Frontal cortex (tissue), 3 donors: ENCODE measurements at regions not wholly inside any gene's neighbourhood (a gene's known extent, or its start where the extent isn't known, plus 50 kb on each side); places are given as distances from the start of the nearest gene placed in this dataset.
A peak's percentile ranks its signal among the peaks of the same experiment; 100 is the strongest.

ENCODE experiments used
- DNase-seq, 2 donors: peaks; one replicate each; pipeline ENCODE4 v3.0.0; 2012; ENCODE audit warnings: low spot score in 2 of 2
- FAIRE-seq: peaks from 2 replicates; lab custom pipeline; 2012; peaks lifted over from hg19 to GRCh38; lab: Jason Lieb, UNC
- donor health status: control.
- donor health status: control.
- donor health status: control.

DNA sequence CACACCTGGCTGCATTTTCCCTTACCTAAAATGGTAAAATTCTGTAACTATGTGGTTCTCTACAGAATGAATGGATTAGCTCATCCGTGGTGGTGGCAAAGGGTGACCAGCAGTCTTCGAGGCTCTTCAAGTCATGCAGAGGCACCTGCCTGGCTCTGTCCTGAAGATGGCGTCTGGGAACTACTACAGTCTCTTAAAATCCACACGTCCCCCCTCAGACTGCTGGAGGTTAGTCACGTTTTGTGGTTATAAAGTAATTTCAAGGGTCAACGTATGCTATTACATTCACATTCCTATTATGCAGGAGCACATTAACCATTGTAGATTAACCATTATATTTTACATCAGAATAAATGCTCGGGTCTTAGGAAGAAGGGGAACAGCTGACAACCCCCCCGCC is 616.7 kb downstream of the GALR1 start:
- FAIRE-seq (no peak), DNase-seq (no peak)

DNA sequence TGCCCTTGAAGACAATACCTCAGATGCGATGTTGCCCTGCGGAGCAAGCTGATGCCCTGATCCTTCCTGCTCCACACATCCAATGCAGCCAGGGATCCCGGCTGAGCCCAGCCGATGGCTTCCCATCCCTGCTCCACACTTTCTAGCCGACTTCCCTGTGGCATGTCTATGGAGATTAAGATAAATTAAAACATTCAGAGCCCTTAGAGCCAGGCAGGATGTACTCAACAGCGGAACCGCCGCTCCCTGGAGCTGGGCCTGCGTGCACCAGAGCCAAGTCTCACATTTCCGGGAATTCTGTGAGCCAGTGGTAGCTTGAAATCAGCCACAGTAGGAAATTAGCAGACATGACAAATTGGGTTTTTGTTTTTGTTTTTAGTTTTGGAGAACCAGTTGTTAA is 620.6 kb downstream of the GALR1 start:
- FAIRE-seq, result no peak
- DNase-seq, result no peak

DNA sequence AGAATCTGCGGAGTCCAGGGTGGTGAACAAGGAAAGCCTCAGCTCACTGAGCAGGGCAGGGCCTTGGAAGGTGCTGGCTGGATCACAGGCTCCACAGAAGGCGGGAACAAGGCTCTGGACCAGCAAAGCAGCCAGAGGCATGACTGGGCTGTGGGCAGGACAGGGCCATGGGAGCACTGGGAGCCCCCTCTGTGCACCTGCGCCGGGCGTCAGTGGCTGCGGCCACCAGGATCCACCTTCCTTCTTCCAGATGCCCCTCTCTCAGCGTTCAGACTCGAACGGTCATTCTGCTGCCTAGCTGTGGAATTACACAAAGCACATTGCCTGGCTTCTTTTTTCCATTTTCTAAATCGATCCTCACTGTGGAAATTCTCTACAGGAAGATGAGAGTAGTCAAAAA is 621.2 kb downstream of the GALR1 start:
- FAIRE-seq (no peak), DNase-seq (no peak)

DNA sequence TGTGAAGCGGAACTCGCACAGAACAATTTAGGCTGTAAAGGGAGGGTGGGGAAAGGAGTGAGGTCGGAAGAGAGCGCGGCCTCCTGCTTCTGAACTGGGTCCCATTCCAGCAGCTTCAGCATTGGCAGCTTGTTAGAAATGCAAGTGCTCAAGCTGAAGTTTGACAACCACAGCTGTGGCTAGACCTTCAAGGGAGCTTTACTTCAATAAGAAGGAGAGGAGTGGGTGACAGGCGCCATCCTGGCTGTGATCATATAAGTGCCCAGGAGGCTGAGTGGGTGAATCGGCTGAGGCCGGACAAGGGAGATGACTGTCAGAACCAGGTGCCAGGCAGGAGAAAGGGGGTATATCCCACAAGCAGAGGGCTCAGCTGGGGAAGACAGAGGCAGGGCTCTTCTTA is 622.5 kb downstream of the GALR1 start:
- FAIRE-seq (no peak), DNase-seq (no peak)

DNA sequence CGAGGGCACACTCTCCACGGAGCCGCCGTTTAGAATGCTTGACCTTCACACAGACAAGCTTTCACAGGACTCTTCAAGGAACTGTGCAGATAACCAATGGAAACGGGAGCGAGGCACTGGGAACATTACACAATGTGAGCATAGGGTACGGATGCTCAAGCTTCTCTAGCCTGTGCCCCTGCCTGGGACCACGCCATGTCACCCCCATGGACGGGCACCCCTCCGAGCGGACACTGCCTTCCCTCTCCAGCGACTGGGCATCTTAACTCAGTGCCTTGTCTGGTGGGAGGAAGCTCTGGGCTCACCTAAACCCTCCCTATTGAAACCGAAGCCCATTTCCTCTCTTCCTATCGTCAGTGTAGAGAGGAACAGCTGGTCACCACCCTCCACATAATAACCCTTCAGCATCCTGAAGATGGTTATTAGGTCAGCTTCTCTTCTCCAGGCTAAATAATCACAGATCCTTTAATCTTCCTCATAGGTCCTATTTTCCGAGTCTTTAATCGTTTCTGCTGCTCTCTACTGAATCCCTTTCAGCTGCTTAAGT is 626.7 kb downstream of the GALR1 start:
- DNase-seq (no peak), FAIRE-seq (no peak)

DNA sequence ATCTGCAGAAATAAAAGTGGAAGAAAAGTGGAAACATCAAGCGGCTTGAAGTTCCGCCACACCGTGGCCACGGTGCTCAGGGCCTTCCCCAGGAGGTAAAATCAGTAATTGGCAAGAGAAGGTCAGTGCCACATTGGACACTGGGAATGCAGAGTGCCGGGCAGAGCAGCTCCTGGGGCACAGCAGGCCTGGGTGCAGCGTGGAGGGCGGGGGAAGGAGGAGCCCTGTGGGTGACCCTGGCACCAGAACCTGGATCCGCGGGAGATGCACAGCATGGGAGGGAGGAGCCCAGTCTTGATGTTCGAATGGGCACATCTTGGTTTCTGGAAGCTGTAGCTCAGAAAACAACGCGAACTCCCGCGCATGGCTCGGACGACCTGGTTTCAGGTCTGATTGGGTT is 630.2 kb downstream of the GALR1 start:
- no peak for FAIRE-seq
- DNase-seq, result no peak

DNA sequence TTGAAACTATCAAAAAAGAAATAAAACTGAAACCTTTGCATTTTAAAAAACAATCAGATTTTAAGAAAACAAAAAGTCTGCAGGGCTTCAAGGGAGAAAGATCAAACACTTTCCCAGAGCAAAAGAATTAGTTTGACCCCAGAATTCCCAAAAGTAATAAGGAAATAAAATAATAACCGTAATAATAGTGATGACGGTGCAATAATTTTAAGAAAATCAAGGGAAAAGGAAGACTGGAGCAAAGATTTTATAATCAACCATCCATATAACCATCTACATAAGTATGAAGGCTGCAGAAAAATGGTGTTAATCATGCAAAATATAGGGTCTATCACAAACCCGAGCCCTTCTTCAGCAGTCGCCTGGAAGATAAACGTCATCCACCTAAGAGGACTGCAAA is 634.8 kb downstream of the GALR1 start:
- FAIRE-seq (no peak), DNase-seq (no peak)

DNA sequence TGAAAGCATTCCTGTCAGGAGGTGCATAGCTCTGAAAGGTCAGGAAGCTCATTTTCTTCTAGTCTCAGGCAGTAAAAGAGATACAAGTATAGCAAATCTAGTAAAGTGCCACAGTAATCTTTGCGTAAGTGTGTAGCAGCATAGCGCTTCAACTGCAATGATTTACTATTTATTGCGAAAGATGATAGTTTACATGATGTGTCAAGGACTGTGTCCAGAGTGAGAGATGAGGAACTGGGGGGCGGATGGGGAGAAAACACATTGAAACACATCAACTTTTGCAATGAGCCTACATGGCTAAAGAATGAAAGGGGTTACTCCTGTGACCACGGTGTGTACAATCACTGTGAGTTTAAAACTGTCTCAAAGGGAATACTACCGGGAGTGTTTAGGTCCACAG is 644.4 kb downstream of the GALR1 start:
- FAIRE-seq (no peak), DNase-seq (no peak)

DNA sequence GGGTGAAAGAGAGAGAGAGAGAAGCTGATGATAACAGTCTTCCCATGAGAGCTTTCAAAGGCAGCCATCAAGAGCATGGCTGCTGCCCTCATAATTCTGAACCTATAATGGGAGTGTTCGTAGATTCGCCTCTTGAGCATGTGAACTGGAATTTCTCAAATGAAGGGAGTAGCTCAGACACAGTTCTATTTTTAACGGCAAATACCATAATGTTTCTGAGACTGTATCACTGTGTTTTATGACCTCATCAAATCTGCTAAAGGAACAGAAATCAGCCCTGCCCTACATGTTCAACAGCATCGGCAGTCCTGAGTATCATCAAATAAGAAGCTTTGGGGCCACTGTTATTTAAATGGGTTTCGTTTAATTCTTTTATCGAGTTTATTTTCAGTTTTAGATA is 645.6 kb downstream of the GALR1 start:
- DNase-seq, result no peak
- no peak for FAIRE-seq

DNA sequence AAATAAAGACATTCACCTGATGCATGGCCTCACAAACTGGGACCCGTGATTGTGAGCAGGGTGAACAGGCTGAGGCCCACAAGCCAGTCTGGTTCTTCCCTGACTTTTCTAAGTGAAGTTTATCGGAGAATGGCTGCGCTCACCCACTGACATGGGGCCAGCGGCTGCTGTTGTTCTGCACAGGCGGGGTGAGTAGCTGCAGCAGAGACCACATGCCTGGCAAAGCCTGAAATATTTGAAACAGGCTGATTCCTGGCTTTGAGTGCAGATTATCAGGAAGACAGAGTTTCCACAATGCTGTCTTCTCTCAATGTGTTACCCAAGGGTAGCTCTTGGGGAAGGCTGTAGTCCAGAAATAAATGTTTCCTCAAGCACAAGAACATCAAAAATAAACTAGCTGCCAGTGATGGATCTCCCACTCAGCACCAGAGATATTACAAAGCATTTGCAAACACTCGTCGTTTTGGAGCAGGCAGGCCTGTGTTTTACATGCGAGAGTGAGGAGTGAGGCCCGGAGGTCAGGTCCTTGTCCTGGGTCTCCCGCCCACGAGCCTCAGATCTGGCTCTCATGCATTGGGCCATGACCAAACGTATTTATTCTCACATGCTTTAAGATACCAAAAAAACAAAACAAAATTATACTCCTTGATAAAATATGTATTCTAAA is 647.1 kb downstream of the GALR1 start:
- DNase-seq (no peak), FAIRE-seq (no peak)

DNA sequence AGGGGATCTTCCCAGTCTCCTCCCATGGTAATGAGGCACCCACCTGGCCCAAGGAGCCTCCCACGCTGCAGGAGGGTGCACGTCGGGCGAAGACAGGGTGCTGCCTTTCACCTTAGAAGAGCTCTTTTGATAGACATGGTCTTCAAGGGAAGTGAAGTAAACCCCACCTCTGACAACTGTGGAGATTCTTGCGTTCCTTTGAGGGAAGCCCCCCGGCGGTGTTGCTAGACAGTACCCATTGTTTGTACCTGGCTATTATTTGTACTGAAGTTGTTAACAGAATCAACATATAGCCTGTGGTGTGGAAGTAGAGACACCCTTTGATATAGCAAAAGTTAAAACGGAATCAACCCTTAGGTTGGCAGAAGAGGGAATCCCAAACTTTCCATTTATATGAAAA is 648.0 kb downstream of the GALR1 start:
- no peak for DNase-seq
- no peak for FAIRE-seq

DNA sequence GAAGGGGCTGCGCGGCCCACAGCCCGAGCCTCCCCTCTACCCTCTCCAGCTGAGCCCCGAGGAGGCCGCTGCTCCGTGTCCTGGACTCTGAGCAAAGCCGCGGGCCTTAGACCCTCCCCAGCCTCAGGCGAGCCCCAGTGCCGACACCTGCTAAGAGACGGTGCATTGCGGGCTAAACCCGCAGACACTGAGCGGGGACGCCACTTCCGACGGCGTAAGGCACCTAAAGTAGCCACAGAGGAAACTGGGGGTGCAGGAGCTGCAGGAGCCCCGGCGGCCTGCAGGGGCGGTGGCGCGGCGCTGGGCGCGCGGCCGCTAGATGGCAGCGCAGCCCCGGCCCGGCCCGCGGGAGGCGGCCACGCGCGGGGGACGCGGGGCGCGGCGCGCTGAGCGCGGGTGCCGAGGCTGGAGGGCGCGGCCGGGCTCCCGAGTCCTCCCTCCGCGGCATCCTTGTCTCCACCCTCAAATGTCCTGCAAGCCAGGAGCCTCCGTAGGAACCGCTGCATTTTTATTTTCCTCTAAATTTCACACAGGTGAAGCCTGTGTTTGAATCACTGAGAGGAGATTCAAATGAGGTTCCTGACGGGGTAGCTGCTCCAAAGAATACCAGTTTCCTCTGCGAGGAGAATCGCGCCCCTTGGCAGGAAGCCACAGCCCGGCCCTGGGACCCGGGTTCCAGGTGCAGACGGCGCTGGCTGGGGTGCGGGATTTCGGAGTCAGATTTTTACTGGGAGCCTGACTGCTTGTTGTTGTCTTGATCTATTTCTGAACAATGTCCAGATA is 650.5 kb downstream of the GALR1 start:
- peak; percentile 58 to 71 for DNase-seq
- FAIRE-seq, result no peak

DNA sequence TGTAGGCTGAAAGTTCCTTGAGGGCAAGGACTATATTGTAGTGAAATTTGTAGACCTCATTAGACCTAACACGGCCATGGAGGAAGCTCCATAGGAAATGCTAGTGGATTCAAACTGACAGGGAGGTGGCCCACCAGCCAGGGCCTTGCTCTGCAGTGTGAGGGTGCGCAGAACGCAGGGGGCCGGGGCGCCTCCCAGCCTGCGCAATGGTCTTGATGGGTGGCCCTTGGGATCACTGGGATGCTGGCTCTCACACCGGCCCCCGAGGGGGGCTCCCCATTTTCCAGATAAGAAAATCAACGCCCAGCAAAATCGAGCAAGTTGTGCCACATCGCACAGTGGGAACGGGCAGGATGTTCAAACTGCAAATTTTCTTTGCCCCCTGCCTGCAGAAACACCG is 655.4 kb downstream of the GALR1 start:
- DNase-seq (no peak), FAIRE-seq (no peak)

DNA sequence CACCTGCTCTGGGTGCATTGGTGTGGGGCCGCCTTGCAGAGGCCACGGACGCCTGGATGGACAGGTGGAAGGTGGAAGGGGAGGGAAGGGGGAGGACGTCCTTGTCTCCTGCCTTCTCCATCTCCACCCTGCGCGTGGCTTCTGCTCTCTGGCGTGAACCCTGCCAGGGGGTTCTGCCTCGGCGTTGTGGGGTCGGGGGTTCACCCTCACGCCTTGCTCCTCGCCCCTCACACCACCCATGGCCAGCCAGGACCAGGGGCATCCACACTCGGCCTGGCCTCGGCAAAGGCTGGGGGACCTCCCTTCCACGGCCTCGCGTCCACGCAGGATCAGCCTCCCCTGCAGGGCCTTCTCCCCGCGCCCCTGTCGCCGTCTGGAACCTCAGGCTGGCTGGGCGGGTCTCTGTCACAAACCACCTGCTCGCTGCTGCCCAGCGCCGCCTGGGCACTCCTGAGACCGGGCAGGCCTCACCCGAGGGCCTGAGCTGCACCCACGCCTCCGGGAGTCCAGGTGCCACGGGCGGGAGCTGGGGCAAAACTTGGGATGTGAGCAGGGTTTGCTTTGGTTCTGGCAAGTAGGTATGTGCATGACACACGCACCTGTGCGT is 655.9 kb downstream of the GALR1 start:
- FAIRE-seq, result no peak
- DNase-seq, result no peak

DNA sequence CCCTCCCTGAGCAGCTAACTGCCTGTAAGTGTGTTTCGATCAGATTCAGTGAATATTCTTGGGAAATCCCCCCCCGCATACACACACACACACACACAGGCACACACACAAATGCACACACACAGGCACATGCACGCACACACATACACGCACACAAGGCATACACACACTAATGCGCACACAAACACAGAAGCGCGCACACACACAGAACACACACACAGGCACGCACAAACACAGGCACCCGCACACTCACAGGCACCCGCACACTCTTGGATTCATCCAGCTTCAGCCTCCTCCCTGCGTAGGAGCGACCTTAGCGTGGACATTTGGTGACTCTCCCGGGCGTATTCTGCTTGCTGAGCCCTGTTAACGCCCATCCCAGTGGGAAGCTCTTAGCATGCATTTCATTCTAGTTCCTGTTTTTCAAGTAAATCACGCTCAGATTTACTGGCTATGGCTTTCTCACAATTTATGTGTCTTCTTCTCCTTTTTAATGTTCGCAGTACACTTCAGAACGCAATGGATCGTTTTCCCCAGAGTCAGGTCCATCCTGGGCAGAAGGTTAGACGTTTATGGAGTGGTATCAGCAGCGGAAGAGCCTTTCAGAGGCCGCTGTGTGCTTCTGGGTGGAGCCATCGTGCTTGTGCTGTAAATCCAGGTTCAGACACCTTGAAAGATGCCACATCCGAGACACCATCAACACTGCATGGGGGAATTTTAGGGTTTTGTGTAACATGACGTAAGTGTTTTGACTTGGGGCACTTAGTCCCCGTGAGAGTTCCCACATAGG is 656.6 kb downstream of the GALR1 start:
- FAIRE-seq, result no peak
- DNase-seq, result no peak

DNA sequence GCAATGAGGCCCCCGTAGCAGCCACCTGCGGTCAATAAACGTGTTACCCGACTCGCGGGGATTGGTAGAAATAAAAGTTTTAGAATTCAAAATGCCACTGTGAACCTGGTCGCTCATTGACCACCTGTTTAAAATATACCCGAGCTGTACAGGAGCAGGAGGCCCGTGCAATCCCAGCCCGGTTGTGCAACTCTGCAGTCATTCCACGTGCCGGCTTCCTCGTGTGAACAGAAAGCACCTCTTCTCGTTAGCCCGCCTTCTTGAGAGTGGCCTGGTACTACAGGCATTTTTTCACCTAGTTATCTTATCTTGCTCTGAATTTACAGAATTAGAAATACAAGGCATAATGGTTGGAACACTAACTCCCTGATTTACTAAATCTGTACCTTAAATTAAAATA is 660.7 kb downstream of the GALR1 start:
- FAIRE-seq (no peak), DNase-seq (no peak)

DNA sequence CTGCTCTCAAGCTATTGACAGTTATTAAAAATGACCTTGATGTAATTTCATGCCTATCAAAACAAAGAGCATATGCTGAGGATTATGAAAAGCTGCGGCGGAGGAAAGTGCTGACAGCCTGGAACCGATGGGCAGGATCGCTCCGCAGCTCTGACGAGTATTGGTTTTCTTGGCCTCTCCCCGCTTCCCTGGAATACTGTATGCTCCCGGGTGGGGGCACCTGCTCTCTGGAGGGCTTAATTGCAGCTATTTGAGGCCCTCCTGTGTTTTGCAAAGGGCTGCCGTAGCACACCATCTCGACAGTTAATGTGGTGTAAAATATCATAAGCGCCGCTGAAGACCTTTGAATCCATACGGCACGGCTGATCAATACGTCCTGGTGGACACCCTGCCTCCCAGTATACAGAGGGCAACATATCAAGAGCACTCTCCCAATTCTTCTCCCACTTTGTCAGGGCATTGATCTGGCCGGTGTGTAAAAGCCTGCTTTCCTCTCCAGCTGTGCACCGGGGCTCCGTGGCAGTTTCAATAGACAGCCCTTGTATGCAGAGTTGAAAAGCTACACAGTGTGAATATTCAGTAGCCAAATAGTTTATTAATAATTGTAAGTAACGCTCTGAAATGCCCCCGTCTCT is 662.4 kb downstream of the GALR1 start:
- DNase-seq, result no peak
- FAIRE-seq, result no peak

DNA sequence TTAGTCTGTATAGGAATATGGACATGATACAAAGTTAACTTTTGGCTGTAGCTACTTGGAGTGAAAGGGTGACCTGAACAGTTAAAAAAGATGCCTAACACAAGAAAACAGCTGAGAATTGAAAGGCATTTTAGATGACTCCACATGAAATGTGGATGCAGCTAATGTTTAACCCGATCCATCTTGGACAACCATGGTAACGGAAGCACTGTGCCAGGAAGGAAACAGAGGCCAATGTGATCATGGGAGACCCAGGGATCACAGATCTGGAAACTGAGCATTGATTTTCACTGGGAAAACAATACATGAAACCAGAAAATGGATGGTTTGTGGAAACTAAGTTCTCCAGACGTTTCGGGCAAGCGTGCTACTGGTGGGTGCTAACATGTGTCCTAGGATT is 669.1 kb downstream of the GALR1 start:
- DNase-seq, result no peak
- FAIRE-seq, result no peak

DNA sequence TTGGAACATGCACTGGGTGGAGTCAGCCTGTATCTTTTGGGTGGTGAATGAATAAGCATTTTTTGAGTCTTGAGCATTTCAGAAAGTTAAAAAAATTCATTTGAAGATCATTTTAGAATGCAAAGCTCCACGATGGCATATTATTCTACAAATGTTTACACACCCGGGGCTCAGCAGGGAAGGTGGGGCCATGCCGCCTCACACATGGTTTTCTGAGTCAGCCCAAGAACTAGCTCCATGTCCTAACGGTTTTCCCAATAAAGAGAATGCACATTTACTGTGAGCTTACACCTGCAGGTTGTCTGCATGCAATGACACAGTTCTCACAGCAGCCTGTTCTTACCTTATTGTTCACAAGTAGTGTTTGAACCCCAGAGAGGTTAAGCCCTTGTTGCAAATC is 670.3 kb downstream of the GALR1 start:
- FAIRE-seq (no peak), DNase-seq (no peak)

DNA sequence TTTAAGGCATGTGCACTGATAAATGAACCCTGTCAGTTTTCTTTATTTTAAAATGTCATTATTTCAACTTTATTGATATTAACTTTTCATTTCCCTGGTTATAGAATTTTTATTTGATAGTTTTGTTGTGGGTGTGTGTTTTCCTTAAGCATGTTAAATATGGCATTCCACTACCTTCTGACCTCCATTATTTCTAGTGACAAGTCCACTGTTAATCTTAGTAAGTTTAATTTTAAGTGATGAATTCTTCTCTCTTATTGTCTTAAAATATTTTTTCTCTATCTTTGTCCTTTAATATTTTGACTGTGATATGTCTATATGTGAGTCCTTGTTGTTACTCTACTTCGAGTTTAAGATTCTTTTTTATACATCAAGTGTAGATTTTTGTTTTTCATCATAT is 685.7 kb downstream of the GALR1 start:
- DNase-seq (no peak), FAIRE-seq (no peak)
